ENCODE measurements at regions not wholly inside any gene's neighbourhood (a gene's known extent, or its start where the extent isn't known, plus 50 kb on each side); places are given as distances from the start of the nearest gene placed in this dataset.

GRCh38 chr5:154647114-154647760, 107.9 kb upstream of the LARP1 start:
- H3K4me1 Mint-ChIP-seq (ENCODE audit: low read depth, unreplicated experiment), result peaks cover 17% of the 10 kb centered on the region
- intact Hi-C loops (cut with micrococcal nuclease; ENCODE audit: unreplicated experiment), result no loop called here
- H3K27ac Mint-ChIP-seq (ENCODE audit: unreplicated experiment), result peak overlapping the region; percentile 49
- peaks cover 10% of the 10 kb centered on the region for H3K9me3 Mint-ChIP-seq (ENCODE audit: low read depth, unreplicated experiment)
- CTCF ChIA-PET, result interaction anchor here (0.5 to 0.9 kb wide), 3 partner anchors 12 to 673 kb away, joined by 3 read pairs; no protein-coding TSS in a partner anchor
- peaks cover 19% of the 10 kb centered on the region for H3K27me3 Mint-ChIP-seq (ENCODE audit: unreplicated experiment)
- peak overlapping the region; percentile 77 for H3K4me3 Mint-ChIP-seq (ENCODE audit: low read depth, unreplicated experiment)
- DNase-seq, result peak; percentile 55
- H3K36me3 Mint-ChIP-seq (ENCODE audit: insufficient read depth, unreplicated experiment), result peaks cover 9% of the 10 kb centered on the region
- BruUV-seq (replicated peaks), result no TSS peak
- TF ChIP-seq CTCF (IDR thresholded peaks at IDR 0.05; ENCODE audit: unreplicated experiment), result no peak

GRCh38 chr5:154646745-154647113, 108.4 kb upstream of the LARP1 start:
- no peak overlapping the region for H3K27ac Mint-ChIP-seq (ENCODE audit: unreplicated experiment)
- peak overlapping the region; percentile 77 for H3K4me3 Mint-ChIP-seq (ENCODE audit: low read depth, unreplicated experiment)
- intact Hi-C loops (cut with micrococcal nuclease; ENCODE audit: unreplicated experiment), result no loop called here
- H3K27me3 Mint-ChIP-seq (ENCODE audit: unreplicated experiment), result peaks cover 24% of the 10 kb centered on the region
- peaks cover 17% of the 10 kb centered on the region for H3K4me1 Mint-ChIP-seq (ENCODE audit: low read depth, unreplicated experiment)
- peaks cover 9% of the 10 kb centered on the region for H3K36me3 Mint-ChIP-seq (ENCODE audit: insufficient read depth, unreplicated experiment)
- no TSS peak for BruUV-seq (replicated peaks)
- CTCF ChIA-PET, result interaction anchor here (0.5 to 0.9 kb wide), 3 partner anchors 13 to 673 kb away, joined by 3 read pairs; no protein-coding TSS in a partner anchor
- H3K9me3 Mint-ChIP-seq (ENCODE audit: low read depth, unreplicated experiment), result peaks cover 10% of the 10 kb centered on the region
- DNase-seq, result no peak
- no peak for TF ChIP-seq CTCF (IDR thresholded peaks at IDR 0.05; ENCODE audit: unreplicated experiment)

GRCh38 chr5:154644745-154645411, 110.3 kb upstream of the LARP1 start:
- Mint-ChIP-seq H3K27me3 (ENCODE audit: unreplicated experiment) (peaks cover 31% of the 10 kb centered on the region), H3K9me3 (ENCODE audit: low read depth, unreplicated experiment) (peaks cover 10% of the 10 kb centered on the region), H3K4me3 (ENCODE audit: low read depth, unreplicated experiment) (no peak overlapping the region), H3K4me1 (ENCODE audit: low read depth, unreplicated experiment) (peaks cover 17% of the 10 kb centered on the region), H3K36me3 (ENCODE audit: insufficient read depth, unreplicated experiment) (peaks cover 9% of the 10 kb centered on the region), H3K27ac (ENCODE audit: unreplicated experiment) (no peak overlapping the region)
- intact Hi-C loops (cut with micrococcal nuclease; ENCODE audit: unreplicated experiment), result no loop called here
- no TSS peak for BruUV-seq (replicated peaks)
- TF ChIP-seq CTCF (IDR thresholded peaks at IDR 0.05; ENCODE audit: unreplicated experiment), result no peak
- CTCF ChIA-PET, result no interaction called here
- DNase-seq, result no peak

- H3K9me3 Mint-ChIP-seq (ENCODE audit: low read depth, unreplicated experiment), result peaks cover 10% of the 10 kb centered on the region
- peak; percentile 34 for DNase-seq
- H3K27me3 Mint-ChIP-seq (ENCODE audit: unreplicated experiment), result peaks cover 31% of the 10 kb centered on the region
- intact Hi-C loops (cut with micrococcal nuclease; ENCODE audit: unreplicated experiment), result no loop called here
- CTCF ChIA-PET, result interaction anchor here (1.5 kb wide), 1 partner anchor 669 kb away, joined by 4 read pairs; no protein-coding TSS in a partner anchor
- no TSS peak for BruUV-seq (replicated peaks)
- peak; percentile 38 for TF ChIP-seq CTCF (IDR thresholded peaks at IDR 0.05; ENCODE audit: unreplicated experiment)
- no peak overlapping the region for H3K4me3 Mint-ChIP-seq (ENCODE audit: low read depth, unreplicated experiment)
- peaks cover 6% of the 10 kb centered on the region for H3K36me3 Mint-ChIP-seq (ENCODE audit: insufficient read depth, unreplicated experiment)
- H3K27ac Mint-ChIP-seq (ENCODE audit: unreplicated experiment), result no peak overlapping the region
- peaks cover 13% of the 10 kb centered on the region for H3K4me1 Mint-ChIP-seq (ENCODE audit: low read depth, unreplicated experiment)
Measured at GRCh38 chr5:154642499-154643245, 112.5 kb upstream of the LARP1 start.
